GM06990 (cell line): ENCODE measurements at regions not wholly inside any gene's neighbourhood (a gene's known extent, or its start where the extent isn't known, plus 50 kb on each side); places are given as distances from the start of the nearest gene placed in this dataset.

Experiments used
- DNase-seq: peaks from one replicate; pipeline ENCODE4 v3.0.0-alpha.2; 2011; ENCODE audit not compliant: insufficient read length; ENCODE audit errors: extremely low read depth
- H3K27me3 ChIP-seq: replicated peaks from 2 replicates; pipeline ENCODE4 v1.6.0; 2011; ENCODE audit warnings: low read length; ENCODE audit not compliant: control insufficient read depth, insufficient read depth
- H3K36me3 ChIP-seq: 2 replicates; pipeline ENCODE4 v1.5.1; 2011; ENCODE audit warnings: low read length; ENCODE audit not compliant: control insufficient read depth, insufficient read depth
- H3K4me3 ChIP-seq: replicated peaks from 2 replicates; pipeline ENCODE4 v1.5.1; 2011; ENCODE audit warnings: low read depth, mild to moderate bottlenecking, control low read depth, low read length
- CTCF ChIP-seq: IDR thresholded peaks from 2 replicates; pipeline ENCODE4 v1.5.1; 2011; ENCODE audit warnings: low read length, control low read depth, mild to moderate bottlenecking, inconsistent platforms; ENCODE audit not compliant: insufficient read depth, poor library complexity, severe bottlenecking

GRCh38 chr10:78778444-78779338 is 290.1 kb upstream of the ZMIZ1 start:
- H3K4me3 ChIP-seq = no peak overlapping the region
- no peaks in the 10 kb centered on the region for H3K36me3 ChIP-seq
- peaks cover 1% of the 10 kb centered on the region for H3K27me3 ChIP-seq
- no peak for DNase-seq
- no peak for TF ChIP-seq CTCF

- Histone ChIP-seq H3K4me3 (no peak overlapping the region), H3K27me3 (peaks cover 1% of the 10 kb centered on the region), H3K36me3 (no peaks in the 10 kb centered on the region)
- DNase-seq = no peak
- TF ChIP-seq CTCF = no peak
Observed at GRCh38 chr10:78779339-78779955, 289.3 kb upstream of the ZMIZ1 start.

- Histone ChIP-seq H3K36me3 (no peaks in the 10 kb centered on the region), H3K4me3 (no peak overlapping the region), H3K27me3 (peaks cover 1% of the 10 kb centered on the region)
- no peak for TF ChIP-seq CTCF
- no peak for DNase-seq
Observed at GRCh38 chr10:78780551-78780961, 288.2 kb upstream of the ZMIZ1 start.

- peaks cover 1% of the 10 kb centered on the region for H3K27me3 ChIP-seq
- no peak for DNase-seq
- no peaks in the 10 kb centered on the region for H3K36me3 ChIP-seq
- no peak for TF ChIP-seq CTCF
- no peak overlapping the region for H3K4me3 ChIP-seq
Observed at GRCh38 chr10:78781251-78781913, 287.4 kb upstream of the ZMIZ1 start.

GRCh38 chr10:78781991-78782390 is 286.8 kb upstream of the ZMIZ1 start:
- Histone ChIP-seq H3K36me3 (no peaks in the 10 kb centered on the region), H3K4me3 (no peak overlapping the region), H3K27me3 (peaks cover 1% of the 10 kb centered on the region)
- DNase-seq = no peak
- TF ChIP-seq CTCF = no peak
